ENCODE measurements at regions not wholly inside any gene's neighbourhood (a gene's known extent, or its start where the extent isn't known, plus 50 kb on each side); places are given as distances from the start of the nearest gene placed in this dataset.
"Not testable (repeated sequence)": the region's sequence is repeated elsewhere in the genome, so short reads cannot be mapped to it uniquely, and the experiment has no call there.

DNA sequence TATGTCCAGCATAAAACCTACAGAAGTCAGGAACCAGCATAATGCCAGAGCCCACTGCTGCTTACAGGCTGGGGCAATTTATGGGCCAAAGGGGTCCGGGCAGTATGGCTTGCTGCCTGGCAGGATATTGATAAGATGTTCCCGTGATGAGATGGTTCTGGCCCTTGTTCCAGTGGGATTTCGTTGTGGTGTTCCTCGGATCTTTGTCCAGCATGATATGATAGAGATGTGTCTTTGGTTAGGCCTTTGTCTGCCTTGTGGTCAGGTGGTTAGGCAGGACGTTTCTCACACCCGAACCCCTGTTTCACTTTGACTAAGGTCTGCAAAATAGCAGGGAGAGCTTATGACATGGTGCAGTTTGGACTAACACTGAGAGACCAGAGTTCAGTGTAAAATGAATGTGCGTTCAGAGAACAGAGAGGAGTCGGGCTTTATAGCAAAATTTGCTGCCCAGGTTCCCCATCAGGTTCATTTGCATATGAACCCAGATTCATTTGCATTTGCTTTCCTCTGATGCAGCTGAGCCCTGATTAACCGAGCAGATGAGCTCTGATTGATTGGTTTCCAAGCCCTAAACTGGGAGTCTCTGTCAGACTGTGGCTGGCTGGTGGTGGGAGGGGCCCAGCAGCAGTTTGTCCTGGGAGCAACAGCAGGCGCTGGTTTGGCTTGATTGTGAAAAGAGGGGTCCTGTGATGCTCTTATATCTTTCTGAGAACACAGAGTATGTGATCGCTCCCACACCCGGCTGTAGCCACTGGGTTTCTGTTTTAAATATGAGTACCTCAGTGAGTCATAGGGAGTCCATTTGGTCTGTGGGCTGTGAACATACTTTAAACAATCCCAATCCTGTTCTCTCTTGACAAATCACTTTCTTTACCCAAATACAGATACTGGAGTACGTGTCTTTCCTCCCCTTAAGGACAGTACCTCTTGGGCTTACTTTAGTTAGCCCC is 156.3 kb upstream of the PZP start:
- intact Hi-C loops (cut with DNase I, micrococcal nuclease), result no loop called here
- ChIA-PET CTCF (interaction anchor here (0.6 kb wide), 1 partner anchor 9 kb away, joined by 3 read pairs; no protein-coding TSS in a partner anchor), POLR2A (no interaction called here)
- Histone ChIP-seq H3K27ac (ENCODE audit: low read depth in 1 of 2, low read length in 2 of 2) (no peak overlapping the region), H3K9me3 (ENCODE audit: control insufficient read depth in 1 of 2, insufficient read depth in 1 of 2, low read length in 2 of 2) (no peaks in the 10 kb centered on the region), H3K4me3 (ENCODE audit: low read length) (peak overlapping the region; percentile 17), H3K27me3 (ENCODE audit: control insufficient read depth in 1 of 2, insufficient read depth in 2 of 2, low read length in 2 of 2) (no peaks in the 10 kb centered on the region), H3K36me3 (ENCODE audit: insufficient read depth, low read length) (no peaks in the 10 kb centered on the region), H3K4me1 (ENCODE audit: insufficient read depth, low read length) (peaks cover 16% of the 10 kb centered on the region)
- TF ChIP-seq, protein P1, sequence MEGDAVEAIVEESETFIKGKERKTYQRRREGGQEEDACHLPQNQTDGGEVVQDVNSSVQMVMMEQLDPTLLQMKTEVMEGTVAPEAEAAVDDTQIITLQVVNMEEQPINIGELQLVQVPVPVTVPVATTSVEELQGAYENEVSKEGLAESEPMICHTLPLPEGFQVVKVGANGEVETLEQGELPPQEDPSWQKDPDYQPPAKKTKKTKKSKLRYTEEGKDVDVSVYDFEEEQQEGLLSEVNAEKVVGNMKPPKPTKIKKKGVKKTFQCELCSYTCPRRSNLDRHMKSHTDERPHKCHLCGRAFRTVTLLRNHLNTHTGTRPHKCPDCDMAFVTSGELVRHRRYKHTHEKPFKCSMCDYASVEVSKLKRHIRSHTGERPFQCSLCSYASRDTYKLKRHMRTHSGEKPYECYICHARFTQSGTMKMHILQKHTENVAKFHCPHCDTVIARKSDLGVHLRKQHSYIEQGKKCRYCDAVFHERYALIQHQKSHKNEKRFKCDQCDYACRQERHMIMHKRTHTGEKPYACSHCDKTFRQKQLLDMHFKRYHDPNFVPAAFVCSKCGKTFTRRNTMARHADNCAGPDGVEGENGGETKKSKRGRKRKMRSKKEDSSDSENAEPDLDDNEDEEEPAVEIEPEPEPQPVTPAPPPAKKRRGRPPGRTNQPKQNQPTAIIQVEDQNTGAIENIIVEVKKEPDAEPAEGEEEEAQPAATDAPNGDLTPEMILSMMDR (IDR thresholded peaks at IDR 0.05), result no peak
- ATAC-seq (ENCODE audit: poor library complexity) (peak; percentile 61), DNase-seq (peak in 7 of 14 experiments; percentile 2 to 44 (median 16))
- no peaks in the 10 kb centered on the region for H3K27me3 Mint-ChIP-seq
- H3K27ac Mint-ChIP-seq, result no peak overlapping the region
- H3K4me1 Mint-ChIP-seq (ENCODE audit: low read depth), result peaks cover 25% of the 10 kb centered on the region
- peak overlapping the region; percentile 40 for H3K4me3 Mint-ChIP-seq
- no peaks in the 10 kb centered on the region for H3K9me3 Mint-ChIP-seq
- H3K36me3 Mint-ChIP-seq (ENCODE audit: low read depth), result no peaks in the 10 kb centered on the region

DNA sequence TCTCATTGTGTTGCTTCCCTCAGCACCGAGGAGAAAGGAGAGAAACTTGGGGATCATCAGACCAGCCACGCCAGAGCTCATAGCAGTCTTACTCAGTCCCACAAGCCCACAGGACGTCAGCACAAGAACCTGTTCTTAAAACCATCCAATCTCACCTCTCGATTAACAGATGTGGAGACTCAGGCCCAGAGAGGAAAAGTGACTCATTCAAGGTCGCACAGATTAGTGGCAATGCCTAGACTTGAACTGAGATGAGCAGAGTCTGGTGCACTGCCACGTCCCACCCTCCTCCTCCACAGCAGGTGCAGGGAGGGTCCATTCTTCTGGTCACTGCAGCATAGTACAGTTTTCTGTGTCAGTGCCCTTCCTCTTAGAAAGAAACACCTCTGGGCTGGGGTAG is 154.9 kb upstream of the PZP start:
- H3K27me3 Mint-ChIP-seq, result no peaks in the 10 kb centered on the region
- ATAC-seq (ENCODE audit: poor library complexity) (peak; percentile 29), DNase-seq (no peak)
- H3K9me3 ChIP-seq (ENCODE audit: control insufficient read depth in 1 of 2, insufficient read depth in 1 of 2, low read length in 2 of 2), result no peaks in the 10 kb centered on the region
- no peak overlapping the region for H3K27ac Mint-ChIP-seq
- ChIA-PET POLR2A (no interaction called here), CTCF (no interaction called here)
- H3K27ac ChIP-seq (ENCODE audit: low read depth in 1 of 2, low read length in 2 of 2), result no peak overlapping the region
- H3K36me3 ChIP-seq (ENCODE audit: insufficient read depth, low read length), result no peaks in the 10 kb centered on the region
- no peaks in the 10 kb centered on the region for H3K36me3 Mint-ChIP-seq (ENCODE audit: low read depth)
- H3K4me1 Mint-ChIP-seq (ENCODE audit: low read depth), result peaks cover 25% of the 10 kb centered on the region
- peaks cover 16% of the 10 kb centered on the region for H3K4me1 ChIP-seq (ENCODE audit: insufficient read depth, low read length)
- no peaks in the 10 kb centered on the region for H3K9me3 Mint-ChIP-seq
- TF ChIP-seq, protein P1 (IDR thresholded peaks at IDR 0.05), result no peak
- intact Hi-C loops (cut with DNase I, micrococcal nuclease), result no loop called here
- no peaks in the 10 kb centered on the region for H3K27me3 ChIP-seq (ENCODE audit: control insufficient read depth in 1 of 2, insufficient read depth in 2 of 2, low read length in 2 of 2)
- H3K4me3 Mint-ChIP-seq, result no peak overlapping the region
- no peak overlapping the region for H3K4me3 ChIP-seq (ENCODE audit: low read length)

DNA sequence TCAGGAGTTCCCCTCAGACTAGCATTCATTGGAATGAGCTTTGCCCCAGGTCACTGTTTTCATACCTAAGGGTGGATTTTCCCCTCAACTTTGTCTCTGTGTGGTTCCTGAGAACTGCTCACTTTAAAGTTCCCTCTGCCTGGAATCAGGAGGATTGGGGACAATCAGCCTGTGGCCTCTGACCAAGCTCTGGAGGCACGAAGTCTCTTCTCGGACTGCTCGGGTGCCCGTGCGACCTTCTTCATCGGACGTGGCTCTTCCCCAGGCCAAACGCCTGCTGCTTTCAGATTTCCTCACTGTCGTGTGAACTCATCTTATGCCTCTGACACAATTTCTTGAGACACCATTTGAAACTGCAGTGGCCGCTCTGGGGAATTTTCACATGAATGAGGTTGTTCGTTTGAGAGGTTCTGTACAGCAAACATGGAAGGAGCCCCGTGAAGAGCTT is 153.7 kb upstream of the PZP start:
- no peak overlapping the region for H3K4me3 ChIP-seq (ENCODE audit: low read length)
- Mint-ChIP-seq H3K27me3 (no peaks in the 10 kb centered on the region), H3K4me1 (ENCODE audit: low read depth) (peaks cover 25% of the 10 kb centered on the region), H3K27ac (no peak overlapping the region), H3K4me3 (no peak overlapping the region), H3K36me3 (ENCODE audit: low read depth) (peaks cover under 1% of the 10 kb centered on the region), H3K9me3 (no peaks in the 10 kb centered on the region)
- TF ChIP-seq, protein P1 (IDR thresholded peaks at IDR 0.05), result no peak
- H3K27me3 ChIP-seq (ENCODE audit: control insufficient read depth in 1 of 2, insufficient read depth in 2 of 2, low read length in 2 of 2), result no peaks in the 10 kb centered on the region
- POLR2A ChIA-PET, result no interaction called here
- CTCF ChIA-PET, result no interaction called here
- DNase-seq (peak in 1 of 14 experiments; percentile 7), ATAC-seq (ENCODE audit: poor library complexity) (no peak)
- peaks cover 16% of the 10 kb centered on the region for H3K4me1 ChIP-seq (ENCODE audit: insufficient read depth, low read length)
- no peaks in the 10 kb centered on the region for H3K36me3 ChIP-seq (ENCODE audit: insufficient read depth, low read length)
- no peaks in the 10 kb centered on the region for H3K9me3 ChIP-seq (ENCODE audit: control insufficient read depth in 1 of 2, insufficient read depth in 1 of 2, low read length in 2 of 2)
- intact Hi-C loops (cut with DNase I, micrococcal nuclease), result no loop called here
- H3K27ac ChIP-seq (ENCODE audit: low read depth in 1 of 2, low read length in 2 of 2), result no peak overlapping the region

DNA sequence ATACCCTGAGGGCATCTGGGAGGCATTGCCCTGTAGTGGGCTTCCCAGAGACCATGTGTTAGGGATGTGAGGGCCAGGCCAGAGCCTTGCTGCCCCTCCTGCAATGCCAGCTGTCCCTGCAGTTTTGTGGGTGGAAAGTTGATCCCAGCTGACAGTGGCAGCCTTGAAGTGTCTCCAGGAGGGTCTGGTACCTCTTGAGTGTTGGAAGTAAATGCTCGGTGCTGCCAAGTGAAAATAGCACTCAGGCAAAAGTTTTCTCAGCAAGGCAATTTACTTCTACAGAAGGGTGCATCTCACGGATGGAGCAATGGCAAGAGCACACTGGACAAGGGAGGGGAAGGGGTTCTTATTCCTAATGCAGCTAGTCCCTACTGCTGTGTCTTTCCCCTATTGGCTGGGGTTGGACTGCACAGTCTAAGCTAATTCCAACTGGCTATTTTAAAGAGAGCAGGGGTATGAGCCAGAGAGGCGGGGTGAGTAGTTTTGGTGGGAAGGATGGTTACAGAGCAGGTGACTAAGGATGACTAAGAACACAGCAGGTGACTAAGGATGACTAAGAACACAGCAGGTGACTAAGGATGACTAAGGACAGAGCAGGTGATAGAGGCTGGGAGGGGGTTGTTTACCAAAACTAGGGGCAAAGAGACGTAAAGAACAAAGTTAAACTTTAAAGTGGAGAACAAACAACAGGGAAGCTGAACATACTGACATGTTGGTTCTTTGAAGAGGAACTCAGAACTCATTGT is 146.0 kb upstream of the PZP start:
- intact Hi-C loops (cut with DNase I, micrococcal nuclease); POLR2A ChIA-PET: not testable (repeated sequence)

More for the DNA sequence above, 146.0 kb upstream of the PZP start:
- peaks cover 13% of the 10 kb centered on the region for H3K4me1 Mint-ChIP-seq (ENCODE audit: low read depth)
- H3K27ac ChIP-seq (ENCODE audit: low read depth in 1 of 2, low read length in 2 of 2); H3K27me3 Mint-ChIP-seq; H3K9me3 Mint-ChIP-seq; H3K27ac Mint-ChIP-seq; H3K27me3 ChIP-seq (ENCODE audit: control insufficient read depth in 1 of 2, insufficient read depth in 2 of 2, low read length in 2 of 2); H3K4me1 ChIP-seq (ENCODE audit: insufficient read depth, low read length); H3K4me3 ChIP-seq (ENCODE audit: low read length); CTCF ChIA-PET; H3K36me3 ChIP-seq (ENCODE audit: insufficient read depth, low read length); ATAC-seq (ENCODE audit: poor library complexity); DNase-seq; H3K36me3 Mint-ChIP-seq (ENCODE audit: low read depth); H3K4me3 Mint-ChIP-seq: not testable (repeated sequence)
- H3K9me3 ChIP-seq (ENCODE audit: control insufficient read depth in 1 of 2, insufficient read depth in 1 of 2, low read length in 2 of 2), result peaks cover 20 to 23% of the 10 kb centered on the region in 2 experiments

Measured in CD4-positive, alpha-beta T cell (primary cell).